ENCODE measurements at regions not wholly inside any gene's neighbourhood (a gene's known extent, or its start where the extent isn't known, plus 50 kb on each side); places are given as distances from the start of the nearest gene placed in this dataset.

- Histone ChIP-seq H3K9me3 (no peaks in the 10 kb centered on the region), H3K4me1 (no peaks in the 10 kb centered on the region), H3K4me3 (ENCODE audit: low read depth, low read length) (no peak overlapping the region), H3K36me3 (no peaks in the 10 kb centered on the region), H3K27me3 (no peaks in the 10 kb centered on the region)
- DNase-seq = no peak
- TF ChIP-seq CTCF (IDR thresholded peaks at IDR 0.05; ENCODE audit: low read depth, low read length) = no peak
Observed at GRCh38 chr14:39566795-39567194, 134.6 kb upstream of the FBXO33 start.

GRCh38 chr14:39563361-39563760, 131.1 kb upstream of the FBXO33 start:
- H3K36me3 ChIP-seq = no peaks in the 10 kb centered on the region
- H3K9me3 ChIP-seq = no peaks in the 10 kb centered on the region
- DNase-seq = no peak
- H3K27me3 ChIP-seq = no peaks in the 10 kb centered on the region
- H3K4me3 ChIP-seq (ENCODE audit: low read depth, low read length) = no peak overlapping the region
- TF ChIP-seq CTCF (IDR thresholded peaks at IDR 0.05; ENCODE audit: low read depth, low read length) = no peak
- H3K4me1 ChIP-seq = no peaks in the 10 kb centered on the region

- no peaks in the 10 kb centered on the region for H3K36me3 ChIP-seq
- DNase-seq = no peak
- no peak for TF ChIP-seq CTCF (IDR thresholded peaks at IDR 0.05; ENCODE audit: low read depth, low read length)
Observed at GRCh38 chr14:39562175-39562574, 129.9 kb upstream of the FBXO33 start.

GRCh38 chr14:39558525-39558924, 126.3 kb upstream of the FBXO33 start:
- no peaks in the 10 kb centered on the region for H3K4me1 ChIP-seq
- no peak for DNase-seq
- no peak for TF ChIP-seq CTCF (IDR thresholded peaks at IDR 0.05; ENCODE audit: low read depth, low read length)
- H3K4me3 ChIP-seq (ENCODE audit: low read depth, low read length) = no peak overlapping the region
- no peaks in the 10 kb centered on the region for H3K27me3 ChIP-seq
- H3K9me3 ChIP-seq = no peaks in the 10 kb centered on the region
- H3K36me3 ChIP-seq = no peaks in the 10 kb centered on the region

More at GRCh38 chr14:39562175-39562574, 129.9 kb upstream of the FBXO33 start:
- H3K9me3 ChIP-seq = no peaks in the 10 kb centered on the region
- H3K4me3 ChIP-seq (ENCODE audit: low read depth, low read length) = no peak overlapping the region
- no peaks in the 10 kb centered on the region for H3K4me1 ChIP-seq
- H3K27me3 ChIP-seq = no peaks in the 10 kb centered on the region

GRCh38 chr14:39555749-39556148, 123.5 kb upstream of the FBXO33 start:
- no peaks in the 10 kb centered on the region for H3K36me3 ChIP-seq
- DNase-seq = no peak
- no peaks in the 10 kb centered on the region for H3K27me3 ChIP-seq
- no peak overlapping the region for H3K4me3 ChIP-seq (ENCODE audit: low read depth, low read length)
- no peak for TF ChIP-seq CTCF (IDR thresholded peaks at IDR 0.05; ENCODE audit: low read depth, low read length)
- H3K4me1 ChIP-seq = no peaks in the 10 kb centered on the region
- no peaks in the 10 kb centered on the region for H3K9me3 ChIP-seq

- H3K4me3 ChIP-seq (ENCODE audit: low read depth, low read length) = no peak overlapping the region
Observed at GRCh38 chr14:39554576-39554975, 122.3 kb upstream of the FBXO33 start.

More at GRCh38 chr14:39554576-39554975, 122.3 kb upstream of the FBXO33 start:
- Histone ChIP-seq H3K9me3 (no peaks in the 10 kb centered on the region), H3K27me3 (no peaks in the 10 kb centered on the region), H3K4me1 (no peaks in the 10 kb centered on the region), H3K36me3 (no peaks in the 10 kb centered on the region)
- TF ChIP-seq CTCF (IDR thresholded peaks at IDR 0.05; ENCODE audit: low read depth, low read length) = no peak
- no peak for DNase-seq

Data from BE2C (cell line).